Thyroid gland (tissue), 4 donors: ENCODE measurements at regions not wholly inside any gene's neighbourhood (a gene's known extent, or its start where the extent isn't known, plus 50 kb on each side); places are given as distances from the start of the nearest gene placed in this dataset.

Experiments
- POLR2A ChIP-seq, 2 donors: fragments of 450-650 bp; IDR thresholded peaks; one replicate each; pipeline ENCODE4 v1.6.1; 2017; ENCODE audit warnings: antibody characterized with exemption in 2 of 2, mild to moderate bottlenecking in 2 of 2, moderate library complexity in 1 of 2
- TF ChIP-seq, protein P1 (sequence below), 6 experiments: fragments of 200-600 bp in 3 of 6; fragments of 450-650 bp in 3 of 6; sonication (generic) in 3 of 6; IDR thresholded peaks; one replicate each; pipeline ENCODE4 v1.5.1; 2016 to 2019; ENCODE audit warnings: antibody characterized with exemption in 6 of 6, mild to moderate bottlenecking in 2 of 6, inconsistent platforms in 1 of 6, moderate library complexity in 1 of 6

GRCh38 chr10:54947605-54948004 is 146.6 kb upstream of the PCDH15 start:
- no peak for TF ChIP-seq POLR2A (IDR thresholded peaks at IDR 0.05)
- TF ChIP-seq, protein P1, sequence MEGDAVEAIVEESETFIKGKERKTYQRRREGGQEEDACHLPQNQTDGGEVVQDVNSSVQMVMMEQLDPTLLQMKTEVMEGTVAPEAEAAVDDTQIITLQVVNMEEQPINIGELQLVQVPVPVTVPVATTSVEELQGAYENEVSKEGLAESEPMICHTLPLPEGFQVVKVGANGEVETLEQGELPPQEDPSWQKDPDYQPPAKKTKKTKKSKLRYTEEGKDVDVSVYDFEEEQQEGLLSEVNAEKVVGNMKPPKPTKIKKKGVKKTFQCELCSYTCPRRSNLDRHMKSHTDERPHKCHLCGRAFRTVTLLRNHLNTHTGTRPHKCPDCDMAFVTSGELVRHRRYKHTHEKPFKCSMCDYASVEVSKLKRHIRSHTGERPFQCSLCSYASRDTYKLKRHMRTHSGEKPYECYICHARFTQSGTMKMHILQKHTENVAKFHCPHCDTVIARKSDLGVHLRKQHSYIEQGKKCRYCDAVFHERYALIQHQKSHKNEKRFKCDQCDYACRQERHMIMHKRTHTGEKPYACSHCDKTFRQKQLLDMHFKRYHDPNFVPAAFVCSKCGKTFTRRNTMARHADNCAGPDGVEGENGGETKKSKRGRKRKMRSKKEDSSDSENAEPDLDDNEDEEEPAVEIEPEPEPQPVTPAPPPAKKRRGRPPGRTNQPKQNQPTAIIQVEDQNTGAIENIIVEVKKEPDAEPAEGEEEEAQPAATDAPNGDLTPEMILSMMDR (IDR thresholded peaks at IDR 0.05): no peak
